COLO668 (cell line): ENCODE measurements at regions not wholly inside any gene's neighbourhood (a gene's known extent, or its start where the extent isn't known, plus 50 kb on each side); places are given as distances from the start of the nearest gene placed in this dataset.

Experiments
- DNase-seq: peaks from one replicate; lab custom pipeline; 2025; ENCODE audit not compliant: unreplicated experiment; lab: John Stamatoyannopoulos, UW

GRCh38 chr5:28500511-28500910, 1462.1 kb upstream of the CDH9 start:
- DNase-seq = no peak

- DNase-seq = no peak
Observed at GRCh38 chr5:28499766-28500290, 1461.4 kb upstream of the CDH9 start.

- no peak for DNase-seq
Observed at GRCh38 chr5:28495876-28496275, 1457.5 kb upstream of the CDH9 start.

- no peak for DNase-seq
Observed at GRCh38 chr5:28493456-28493855, 1455.1 kb upstream of the CDH9 start.

GRCh38 chr5:28488752-28489151, 1450.4 kb upstream of the CDH9 start:
- DNase-seq = no peak

GRCh38 chr5:28483327-28484025, 1445.1 kb upstream of the CDH9 start:
- no peak for DNase-seq

GRCh38 chr5:28473531-28474107, 1435.2 kb upstream of the CDH9 start:
- DNase-seq = no peak

GRCh38 chr5:28468166-28468565, 1429.8 kb upstream of the CDH9 start:
- DNase-seq = no peak

- no peak for DNase-seq
Observed at GRCh38 chr5:28463728-28464127, 1425.3 kb upstream of the CDH9 start.

- no peak for DNase-seq
Observed at GRCh38 chr5:28451483-28451882, 1413.1 kb upstream of the CDH9 start.

- DNase-seq = no peak
Observed at GRCh38 chr5:28450997-28451396, 1412.6 kb upstream of the CDH9 start.

GRCh38 chr5:28448791-28449190, 1410.4 kb upstream of the CDH9 start:
- DNase-seq = no peak

GRCh38 chr5:28430565-28431178, 1392.3 kb upstream of the CDH9 start:
- DNase-seq = no peak

- DNase-seq = no peak
Observed at GRCh38 chr5:28421141-28421540, 1382.8 kb upstream of the CDH9 start.

GRCh38 chr5:28415791-28416443, 1377.5 kb upstream of the CDH9 start:
- DNase-seq = no peak

- no peak for DNase-seq
Observed at GRCh38 chr5:28414619-28415018, 1376.2 kb upstream of the CDH9 start.

GRCh38 chr5:28408651-28409050, 1370.3 kb upstream of the CDH9 start:
- DNase-seq = no peak

- no peak for DNase-seq
Observed at GRCh38 chr5:28408186-28408585, 1369.8 kb upstream of the CDH9 start.

- DNase-seq = no peak
Observed at GRCh38 chr5:28404363-28405071, 1366.1 kb upstream of the CDH9 start.

- DNase-seq = no peak
Observed at GRCh38 chr5:28403846-28404245, 1365.5 kb upstream of the CDH9 start.
